ENCODE measurements at regions not wholly inside any gene's neighbourhood (a gene's known extent, or its start where the extent isn't known, plus 50 kb on each side); places are given as distances from the start of the nearest gene placed in this dataset.

DNA sequence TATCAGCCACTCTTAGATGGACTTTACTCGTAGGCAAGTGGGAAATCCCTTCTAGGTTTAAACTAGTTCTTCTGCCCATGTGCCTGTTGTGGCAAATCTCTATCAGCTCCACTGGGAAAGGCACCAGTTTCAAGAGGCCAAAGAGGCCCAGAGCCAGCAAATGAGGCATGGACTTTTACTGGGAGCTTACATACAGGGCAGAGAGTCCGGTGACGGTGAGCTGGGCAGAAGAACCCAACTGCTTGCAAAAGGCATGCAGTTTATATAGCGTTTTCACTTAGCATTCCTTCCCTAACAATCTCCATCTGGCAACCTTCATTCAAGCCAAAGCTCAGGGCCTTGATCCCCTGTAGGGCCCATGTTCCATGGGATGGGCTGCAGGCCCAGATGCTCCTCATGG is 93.0 kb upstream of the C3orf80 start:
- Histone ChIP-seq H3K23ac (ENCODE audit: insufficient read length) (no peak overlapping the region), H4K91ac (replicated peaks; ENCODE audit: insufficient read length, low read length) (no peak overlapping the region), H3K4me2 (ENCODE audit: insufficient read depth in 1 of 2, low read depth in 2 of 2, low read length in 2 of 2) (no peak overlapping the region), H3K27me3 (replicated peaks in 1 of 4; ENCODE audit: control insufficient read depth in 3 of 4, extremely low read depth in 1 of 4, insufficient read depth in 3 of 4, low read length in 3 of 4) (no peaks in the 10 kb centered on the region), H4K8ac (ENCODE audit: extremely low read depth, insufficient read depth, low read length) (no peak overlapping the region), H3K14ac (ENCODE audit: insufficient read length) (no peak overlapping the region), H3K9me3 (ENCODE audit: insufficient read depth in 2 of 2, low read depth in 1 of 2, low read length in 1 of 2) (no peaks in the 10 kb centered on the region), H3K23me2 (ENCODE audit: low read depth, low read length) (no peaks in the 10 kb centered on the region), H2BK20ac (ENCODE audit: low read length) (no peak overlapping the region), H2BK5ac (ENCODE audit: low read depth, low read length) (no peak overlapping the region), H4K5ac (ENCODE audit: insufficient read length, low read depth, low read length) (no peak overlapping the region), H3K18ac (ENCODE audit: extremely low read depth, low read length) (no peak overlapping the region), H3K79me1 (ENCODE audit: low read depth, low read length) (no peaks in the 10 kb centered on the region), H2BK120ac (replicated peaks; ENCODE audit: low read depth, low read length) (no peak overlapping the region), H3K56ac (replicated peaks; ENCODE audit: insufficient read length, low read depth, low read length) (no peak overlapping the region), H2AFZ (ENCODE audit: low read length) (no peak overlapping the region), H3K27ac (ENCODE audit: low read depth, low read length) (no peak overlapping the region), H3K9ac (replicated peaks in 1 of 4; ENCODE audit: extremely low read depth in 1 of 4, low read depth in 3 of 4, low read length in 3 of 4) (no peak overlapping the region), H3K79me2 (ENCODE audit: control insufficient read depth in 1 of 2, insufficient read depth in 2 of 2, low read length in 2 of 2) (no peaks in the 10 kb centered on the region), H3K36me3 (ENCODE audit: control insufficient read depth in 2 of 4, insufficient read depth in 4 of 4, low read length in 3 of 4) (no peaks in the 10 kb centered on the region), H3K4ac (replicated peaks; ENCODE audit: insufficient read length, low read depth, low read length) (no peak overlapping the region), H3K4me3 (ENCODE audit: extremely low read depth in 1 of 4, insufficient read depth in 2 of 4, low read depth in 3 of 4, low read length in 4 of 4) (no peak overlapping the region), H2BK12ac (ENCODE audit: low read depth, low read length) (no peak overlapping the region), H4K20me1 (replicated peaks in 1 of 2; ENCODE audit: control insufficient read depth in 1 of 2, insufficient read depth in 2 of 2, low read length in 2 of 2) (no peaks in the 10 kb centered on the region), H2AK5ac (ENCODE audit: low read depth, low read length) (no peak overlapping the region), H2BK15ac (ENCODE audit: low read length) (no peak overlapping the region), H3K4me1 (replicated peaks in 1 of 4; ENCODE audit: control insufficient read depth in 3 of 4, insufficient read depth in 4 of 4, low read length in 3 of 4) (no peaks in the 10 kb centered on the region)
- 90% methylated on average over 4 of the region's 4 CpGs; no CpG with 5 or more reads in 1 of the 2 experiments for WGBS, 2 experiments (ENCODE audit: extremely low coverage in 1 of 2, insufficient coverage in 1 of 2, insufficient read length in 1 of 2, insufficient replicate concordance in 2 of 2, low coverage in 1 of 2, low lambda C conversion rate in 2 of 2, missing lambda C conversion rate in 1 of 2)
- TF ChIP-seq BACH1 (IDR thresholded peaks at IDR 0.05; ENCODE audit: low read length) (no peak), RAD21 (IDR thresholded peaks at IDR 0.05 in 1 of 2, conservative IDR thresholded peaks at IDR 0.05 in 1 of 2; ENCODE audit: low read depth in 2 of 2, low read length in 2 of 2) (no peak), SIRT6 (IDR thresholded peaks at IDR 0.05; ENCODE audit: low read length) (no peak), CHD2 (IDR thresholded peaks at IDR 0.05; ENCODE audit: low read length) (no peak), CEBPB (IDR thresholded peaks at IDR 0.05; ENCODE audit: low read depth, low read length) (no peak), SAP30 (IDR thresholded peaks at IDR 0.05; ENCODE audit: insufficient read depth, insufficient replicate concordance, low read length) (no peak), SP4 (IDR thresholded peaks at IDR 0.05; ENCODE audit: low read length) (no peak), SIN3A (conservative IDR thresholded peaks at IDR 0.05 in 1 of 2, IDR thresholded peaks at IDR 0.05 in 1 of 2; ENCODE audit: low read depth in 1 of 2, low read length in 2 of 2) (no peak), EGR1 (IDR thresholded peaks at IDR 0.05; ENCODE audit: borderline replicate concordance, low read depth, low read length) (no peak), SRF (IDR thresholded peaks at IDR 0.05; ENCODE audit: low read depth, low read length) (no peak), RXRA (IDR thresholded peaks at IDR 0.05; ENCODE audit: insufficient read depth, low read depth, low read length) (no peak), TEAD4 (IDR thresholded peaks at IDR 0.05; ENCODE audit: low read depth, low read length) (no peak), KDM4A (IDR thresholded peaks at IDR 0.05; ENCODE audit: low read depth, low read length, severe bottlenecking) (no peak), SUZ12 (IDR thresholded peaks at IDR 0.05; ENCODE audit: low read length) (no peak), ZNF274 (IDR thresholded peaks at IDR 0.05; ENCODE audit: borderline replicate concordance, extremely low read depth, low read length) (no peak)
- DNase-seq (ENCODE audit: low read depth in 1 of 2, low spot score in 2 of 2) (no peak), FAIRE-seq (no peak)
- ChIA-PET POLR2A (ENCODE audit: partially characterized antibody) (no interaction called here), CTCF (ENCODE audit: partially characterized antibody) (interaction anchor here (0.6 to 2.5 kb wide), 12 partner anchors 8 to 1460 kb away, joined by 3 to 18 read pairs (median 4); partner anchors contain the start of gene LXN)

Measured in H1 (cell line).